GM06990 (cell line): ENCODE measurements at regions not wholly inside any gene's neighbourhood (a gene's known extent, or its start where the extent isn't known, plus 50 kb on each side); places are given as distances from the start of the nearest gene placed in this dataset.

Experiments
- DNase-seq: peaks from one replicate; pipeline ENCODE4 v3.0.0-alpha.2; 2011; ENCODE audit not compliant: insufficient read length; ENCODE audit errors: extremely low read depth
- H3K27me3 ChIP-seq: replicated peaks from 2 replicates; pipeline ENCODE4 v1.6.0; 2011; ENCODE audit warnings: low read length; ENCODE audit not compliant: control insufficient read depth, insufficient read depth
- H3K36me3 ChIP-seq: 2 replicates; pipeline ENCODE4 v1.5.1; 2011; ENCODE audit warnings: low read length; ENCODE audit not compliant: control insufficient read depth, insufficient read depth
- H3K4me3 ChIP-seq: replicated peaks from 2 replicates; pipeline ENCODE4 v1.5.1; 2011; ENCODE audit warnings: low read depth, mild to moderate bottlenecking, control low read depth, low read length
- CTCF ChIP-seq: IDR thresholded peaks from 2 replicates; pipeline ENCODE4 v1.5.1; 2011; ENCODE audit warnings: low read length, control low read depth, mild to moderate bottlenecking, inconsistent platforms; ENCODE audit not compliant: insufficient read depth, poor library complexity, severe bottlenecking

DNA sequence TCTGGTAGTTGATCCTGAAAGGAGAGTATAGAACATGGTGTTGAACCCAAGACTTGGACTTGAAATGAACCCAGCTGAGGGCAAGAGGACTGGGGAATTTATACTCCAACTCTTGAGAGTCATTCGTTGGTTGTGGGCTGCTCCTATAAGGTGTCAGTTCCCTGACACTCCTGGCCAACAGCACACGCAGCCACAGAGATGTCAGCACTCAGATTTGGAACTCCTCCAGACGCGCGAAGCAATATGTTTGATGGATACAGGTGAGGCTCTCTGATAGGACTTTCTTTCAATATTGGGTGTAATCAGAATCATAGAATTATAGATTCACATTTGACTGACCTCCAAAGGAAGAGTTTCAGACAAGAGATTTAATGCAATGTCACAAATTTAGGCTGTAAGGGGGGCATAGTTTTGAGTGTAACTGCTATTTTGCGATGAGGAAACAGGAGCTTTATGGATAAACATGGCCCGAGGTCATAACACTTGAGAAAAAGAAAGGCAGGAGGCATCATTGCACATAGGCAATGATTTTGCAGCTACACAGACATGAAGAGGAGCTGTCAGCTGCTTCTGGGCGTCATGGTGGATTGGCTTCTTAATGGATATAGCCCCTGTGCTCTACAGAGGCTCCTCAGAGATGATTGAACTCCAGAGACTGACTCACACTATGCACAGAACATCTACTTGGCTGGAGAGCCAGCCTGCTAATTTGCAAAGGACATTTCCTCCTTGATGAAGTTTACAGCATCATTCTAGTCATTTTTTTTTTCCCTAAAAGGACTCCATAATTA lies 569.2 kb upstream of the RGMA start:
- DNase-seq, result no peak

GRCh38 chr15:93656041-93656440 lies 567.0 kb upstream of the RGMA start:
- Histone ChIP-seq H3K27me3 (no peaks in the 10 kb centered on the region), H3K4me3 (no peak overlapping the region), H3K36me3 (no peaks in the 10 kb centered on the region)
- no peak for DNase-seq
- no peak for TF ChIP-seq CTCF

More for the DNA sequence above, 569.2 kb upstream of the RGMA start:
- no peaks in the 10 kb centered on the region for H3K27me3 ChIP-seq
- H3K4me3 ChIP-seq, result no peak overlapping the region
- TF ChIP-seq CTCF, result no peak
- H3K36me3 ChIP-seq, result no peaks in the 10 kb centered on the region

GRCh38 chr15:93649691-93650235 lies 560.8 kb upstream of the RGMA start:
- no peak for DNase-seq
- no peak for TF ChIP-seq CTCF
- Histone ChIP-seq H3K36me3 (no peaks in the 10 kb centered on the region), H3K4me3 (no peak overlapping the region), H3K27me3 (no peaks in the 10 kb centered on the region)

GRCh38 chr15:93646193-93646592 lies 557.2 kb upstream of the RGMA start:
- TF ChIP-seq CTCF, result no peak
- H3K36me3 ChIP-seq, result no peaks in the 10 kb centered on the region

DNA sequence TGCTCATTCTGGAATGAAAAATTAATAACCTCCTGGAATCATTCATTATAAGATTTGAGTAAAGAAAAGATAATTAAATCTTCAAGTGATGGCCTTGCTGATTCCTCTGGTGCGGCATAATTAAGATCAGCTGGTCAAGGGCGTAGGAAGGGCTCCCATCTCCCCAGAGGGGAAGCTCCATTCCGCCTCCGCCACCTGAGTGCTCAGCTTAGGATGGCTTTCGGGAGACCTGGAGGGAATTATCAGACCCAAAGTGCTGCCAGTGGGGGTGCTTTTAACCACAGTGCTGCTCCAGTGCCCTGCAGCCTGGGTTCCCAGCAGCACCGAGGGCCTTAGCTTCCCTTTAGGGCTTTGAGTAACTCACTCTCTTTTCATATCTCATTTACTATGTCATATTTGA lies 556.6 kb upstream of the RGMA start:
- Histone ChIP-seq H3K27me3 (no peaks in the 10 kb centered on the region), H3K4me3 (no peak overlapping the region), H3K36me3 (no peaks in the 10 kb centered on the region)
- TF ChIP-seq CTCF, result no peak
- DNase-seq, result no peak

More at GRCh38 chr15:93646193-93646592, 557.2 kb upstream of the RGMA start:
- Histone ChIP-seq H3K27me3 (no peaks in the 10 kb centered on the region), H3K4me3 (no peak overlapping the region)
- DNase-seq, result no peak
